Stomach (tissue), 8 donors: ENCODE measurements at regions not wholly inside any gene's neighbourhood (a gene's known extent, or its start where the extent isn't known, plus 50 kb on each side); places are given as distances from the start of the nearest gene placed in this dataset.

ENCODE experiments used
- DNase-seq, 2 donors: peaks; one replicate each; pipeline versions ENCODE4 v3.0.0 to v3.0.0-alpha.2; 2013 to 2019
- H3K27ac ChIP-seq, 5 donors: fragments of 200-600 bp in 4 of 5; sonication (generic) in 4 of 5; one replicate each; pipeline ENCODE4 v1.5.1; 2013 to 2019; ENCODE audit warnings: mild to moderate bottlenecking in 1 of 5, moderate library complexity in 1 of 5
- H3K27me3 ChIP-seq, 3 donors: fragments of 200-600 bp; sonication (generic); one replicate each; pipeline ENCODE4 v1.5.1; 2017 to 2019; ENCODE audit warnings: mixed run types in 1 of 3
- H3K36me3 ChIP-seq, 4 donors: fragments of 200-600 bp; sonication (generic); 1 replicate in 3 of 4; 2 replicates in 1 of 4; pipeline ENCODE4 v1.5.1; 2016 to 2019
- H3K4me1 ChIP-seq, 4 donors: fragments of 200-600 bp; sonication (generic); one replicate each; pipeline ENCODE4 v1.5.1; 2016 to 2019
- H3K4me3 ChIP-seq, 4 donors: fragments of 200-600 bp; sonication (generic) in 3 of 4; one replicate each; pipeline ENCODE4 v1.5.1; 2016 to 2019; ENCODE audit warnings: mild to moderate bottlenecking in 1 of 4
- H3K9me3 ChIP-seq, 4 donors: fragments of 200-600 bp; sonication (generic); one replicate each; pipeline ENCODE4 v1.5.1; 2016 to 2019
- EP300 ChIP-seq: sonication (generic); formaldehyde crosslinking; IDR thresholded peaks from one replicate; pipeline ENCODE4 v1.6.1; 2017; ENCODE audit warnings: antibody characterized with exemption
- POLR2A ChIP-seq, 4 donors: fragments of 450-650 bp; IDR thresholded peaks; one replicate each; pipeline ENCODE4 v1.6.1; 2016; ENCODE audit warnings: antibody characterized with exemption in 4 of 4, control low read depth in 2 of 4, mild to moderate bottlenecking in 1 of 4, moderate library complexity in 1 of 4
- POLR2AphosphoS5 ChIP-seq, 3 donors: sonication (generic); formaldehyde crosslinking; IDR thresholded peaks; one replicate each; pipeline ENCODE4 v1.6.1; 2016; ENCODE audit warnings: antibody characterized with exemption in 3 of 3
- WGBS, 5 donors: extraction: QIAGEN DNeasy Blood & Tissue Kit in 3 of 5; methylation state at CpG; one replicate each; pipeline versions ENCODE4 v1.1.5 to v1.1.7; 2013 to 2018; 5-methylcytosine and 5-hydroxymethylcytosine counted together
- intact Hi-C: fragments of 100-400 bp; cut with DNase I; formaldehyde crosslinking; loops from one replicate; pipeline ENCODE4 v1.15.1; 2023; ENCODE audit warnings: low total_unique reads
- TF ChIP-seq, protein P1 (sequence below), 7 experiments: fragments of 450-650 bp in 4 of 7; fragments of 200-600 bp in 3 of 7; sonication (generic) in 3 of 7; IDR thresholded peaks; one replicate each; pipeline ENCODE4 v1.5.1; 2016 to 2019; ENCODE audit warnings: antibody characterized with exemption in 7 of 7, control low read depth in 2 of 7, mild to moderate bottlenecking in 1 of 7
- donor health status: healthy with polysubstance abuse.
- donor health status: Bipolar disorder and iron deficiency.
- donor health status: healthy.

DNA sequence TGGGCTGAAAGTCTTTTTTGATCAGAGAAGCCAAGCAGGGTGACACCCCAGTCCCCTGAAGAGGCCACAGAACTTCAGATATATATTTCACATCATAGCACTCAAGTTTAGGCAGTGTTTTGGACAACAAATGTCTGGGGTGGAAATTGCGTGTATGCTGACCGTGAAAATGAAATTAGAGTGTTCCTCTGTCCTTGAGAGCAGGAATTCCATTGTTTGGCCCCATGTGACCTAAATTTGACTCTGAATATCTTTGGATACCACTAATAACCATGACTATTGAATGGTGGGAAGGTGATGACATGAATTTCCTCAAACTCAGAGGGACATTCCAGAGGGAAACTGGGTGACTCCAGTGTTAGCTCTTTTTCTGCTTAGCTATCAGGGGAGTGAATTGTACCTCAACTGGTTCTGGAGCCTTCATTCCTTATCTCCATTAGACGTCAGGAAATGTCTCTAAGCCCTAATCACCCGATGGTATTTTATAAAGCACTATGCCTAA is 263.5 kb upstream of the RASGRP1 start:
- intact Hi-C loops, result no loop called here
- H3K9me3 ChIP-seq, result peaks cover 0 to 5% (median under 1%) of the 10 kb centered on the region in 4 donors
- DNase-seq, result peak in 1 of 2 donors; percentile 36
- H3K27ac ChIP-seq, result no peak overlapping the region
- no peak overlapping the region for H3K4me3 ChIP-seq
- no peaks in the 10 kb centered on the region for H3K36me3 ChIP-seq
- TF ChIP-seq POLR2A (IDR thresholded peaks at IDR 0.05) (no peak), POLR2AphosphoS5 (IDR thresholded peaks at IDR 0.05) (no peak), EP300 (no peak)
- TF ChIP-seq, protein P1, sequence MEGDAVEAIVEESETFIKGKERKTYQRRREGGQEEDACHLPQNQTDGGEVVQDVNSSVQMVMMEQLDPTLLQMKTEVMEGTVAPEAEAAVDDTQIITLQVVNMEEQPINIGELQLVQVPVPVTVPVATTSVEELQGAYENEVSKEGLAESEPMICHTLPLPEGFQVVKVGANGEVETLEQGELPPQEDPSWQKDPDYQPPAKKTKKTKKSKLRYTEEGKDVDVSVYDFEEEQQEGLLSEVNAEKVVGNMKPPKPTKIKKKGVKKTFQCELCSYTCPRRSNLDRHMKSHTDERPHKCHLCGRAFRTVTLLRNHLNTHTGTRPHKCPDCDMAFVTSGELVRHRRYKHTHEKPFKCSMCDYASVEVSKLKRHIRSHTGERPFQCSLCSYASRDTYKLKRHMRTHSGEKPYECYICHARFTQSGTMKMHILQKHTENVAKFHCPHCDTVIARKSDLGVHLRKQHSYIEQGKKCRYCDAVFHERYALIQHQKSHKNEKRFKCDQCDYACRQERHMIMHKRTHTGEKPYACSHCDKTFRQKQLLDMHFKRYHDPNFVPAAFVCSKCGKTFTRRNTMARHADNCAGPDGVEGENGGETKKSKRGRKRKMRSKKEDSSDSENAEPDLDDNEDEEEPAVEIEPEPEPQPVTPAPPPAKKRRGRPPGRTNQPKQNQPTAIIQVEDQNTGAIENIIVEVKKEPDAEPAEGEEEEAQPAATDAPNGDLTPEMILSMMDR (IDR thresholded peaks at IDR 0.05), result no peak
- no peaks in the 10 kb centered on the region for H3K4me1 ChIP-seq
- WGBS, 5 donors, result 44 to 62% (median 52%) methylated on average over 4 of the region's 4 CpGs
- H3K27me3 ChIP-seq, result no peaks in the 10 kb centered on the region

DNA sequence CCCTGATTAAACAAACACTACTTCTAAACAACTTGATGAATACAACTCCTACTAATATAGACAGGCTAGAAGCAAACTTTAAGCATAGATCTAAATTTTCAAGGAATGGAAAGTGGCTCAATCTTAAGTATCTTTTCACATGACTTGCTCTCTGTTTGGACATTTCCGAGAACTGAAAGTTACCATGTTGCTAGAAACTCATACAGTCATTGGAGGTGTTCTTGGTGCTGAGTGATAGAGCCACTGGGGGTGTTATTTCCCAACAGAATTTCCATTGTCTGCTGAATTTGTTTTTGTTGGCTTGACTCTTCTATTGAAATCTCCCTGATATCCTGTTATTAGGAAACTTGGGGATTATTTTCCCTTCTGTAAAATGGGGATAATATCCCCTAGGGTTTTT is 264.5 kb upstream of the RASGRP1 start:
- Histone ChIP-seq H3K36me3 (no peaks in the 10 kb centered on the region), H3K27me3 (no peaks in the 10 kb centered on the region), H3K4me1 (no peaks in the 10 kb centered on the region), H3K9me3 (peaks cover 0 to 5% (median 2%) of the 10 kb centered on the region in 4 donors), H3K4me3 (no peak overlapping the region), H3K27ac (no peak overlapping the region)
- intact Hi-C loops, result no loop called here
- 81 to 95% (median 92%) methylated on average over 1 of the region's 1 CpG for WGBS, 5 donors
- TF ChIP-seq POLR2AphosphoS5 (IDR thresholded peaks at IDR 0.05) (no peak), EP300 (no peak), POLR2A (IDR thresholded peaks at IDR 0.05) (no peak)
- TF ChIP-seq, protein P1 (IDR thresholded peaks at IDR 0.05), result no peak
- no peak for DNase-seq

DNA sequence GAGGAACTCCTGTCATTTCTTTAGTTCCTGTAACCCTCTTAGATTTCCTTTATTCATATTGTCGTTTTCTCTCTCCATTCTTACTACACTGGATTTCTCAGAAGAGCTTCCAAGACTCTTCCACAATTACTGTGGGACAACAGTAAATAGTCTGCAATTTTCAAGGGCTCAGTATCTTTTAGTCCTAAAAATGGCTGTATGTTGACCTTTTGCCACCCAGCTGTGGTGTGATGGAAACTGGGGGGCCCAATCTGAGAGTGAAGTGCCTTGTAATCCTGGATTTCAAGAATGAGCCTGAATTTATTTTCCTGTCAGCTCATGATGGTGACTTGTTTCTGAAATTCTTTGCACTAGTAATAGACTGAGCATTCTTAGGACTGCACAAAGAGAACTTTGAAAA is 277.6 kb upstream of the RASGRP1 start:
- Histone ChIP-seq H3K4me1 (peaks cover 0 to 10% (median 4%) of the 10 kb centered on the region in 4 donors), H3K27ac (no peak overlapping the region), H3K36me3 (no peaks in the 10 kb centered on the region), H3K9me3 (no peaks in the 10 kb centered on the region), H3K27me3 (no peaks in the 10 kb centered on the region), H3K4me3 (no peak overlapping the region)
- DNase-seq, result no peak
- WGBS, 5 donors, result 52 to 77% (median 74%) methylated on average over 1 of the region's 1 CpG
- intact Hi-C loops, result no loop called here
- TF ChIP-seq POLR2AphosphoS5 (IDR thresholded peaks at IDR 0.05) (no peak), EP300 (no peak), POLR2A (IDR thresholded peaks at IDR 0.05) (no peak)
- TF ChIP-seq, protein P1 (IDR thresholded peaks at IDR 0.05), result no peak

DNA sequence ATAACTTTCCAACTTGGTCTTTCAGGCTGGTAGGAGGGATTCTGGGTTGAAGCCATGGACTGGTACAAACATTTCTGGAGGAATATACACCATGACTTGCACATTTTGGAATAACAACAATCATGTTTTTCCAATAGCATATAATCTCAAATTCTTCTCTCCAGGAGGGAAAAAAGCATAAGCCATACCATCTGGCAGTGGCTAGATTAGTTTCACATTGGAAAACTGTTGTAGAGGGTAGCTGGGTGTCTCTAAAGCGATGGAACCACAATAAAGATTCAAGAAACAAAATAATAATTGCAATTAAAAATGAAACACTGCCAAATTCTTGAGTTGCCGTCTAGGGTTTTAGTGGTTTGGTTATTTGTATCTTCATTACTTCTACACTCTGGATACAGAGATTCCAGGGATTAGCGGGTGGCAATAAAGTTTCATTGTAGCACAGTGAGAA is 278.5 kb upstream of the RASGRP1 start:
- peaks cover 0 to 10% (median 4%) of the 10 kb centered on the region in 4 donors for H3K4me1 ChIP-seq
- intact Hi-C loops, result no loop called here
- no peak for DNase-seq
- 82 to 89% (median 85%) methylated on average over 3 of the region's 3 CpGs for WGBS, 5 donors
- no peak overlapping the region for H3K4me3 ChIP-seq
- no peak overlapping the region for H3K27ac ChIP-seq
- H3K36me3 ChIP-seq, result no peaks in the 10 kb centered on the region
- TF ChIP-seq POLR2AphosphoS5 (IDR thresholded peaks at IDR 0.05) (no peak), EP300 (no peak), POLR2A (IDR thresholded peaks at IDR 0.05) (no peak)
- TF ChIP-seq, protein P1 (IDR thresholded peaks at IDR 0.05), result no peak
- H3K9me3 ChIP-seq, result no peaks in the 10 kb centered on the region
- H3K27me3 ChIP-seq, result no peaks in the 10 kb centered on the region
